Transverse colon (tissue), 4 donors: ENCODE measurements at regions not wholly inside any gene's neighbourhood (a gene's known extent, or its start where the extent isn't known, plus 50 kb on each side); places are given as distances from the start of the nearest gene placed in this dataset.
A peak's percentile ranks its signal among the peaks of the same experiment; 100 is the strongest.

Experiments used
- DNase-seq: peaks from one replicate; pipeline ENCODE4 v3.0.0-alpha.2; 2019
- H3K27ac ChIP-seq, 4 donors: fragments of 200-600 bp; sonication (generic); 2 replicates each; pipeline ENCODE4 v1.5.1; 2016 to 2018; ENCODE audit warnings: inconsistent platforms in 4 of 4
- H3K27me3 ChIP-seq: fragments of 200-600 bp; sonication (generic); 2 replicates; pipeline ENCODE4 v1.5.1; 2017; ENCODE audit warnings: inconsistent platforms
- H3K36me3 ChIP-seq, 4 donors: fragments of 200-600 bp; sonication (generic); 2 replicates each; pipeline ENCODE4 v1.5.1; 2017 to 2019; ENCODE audit warnings: inconsistent platforms in 4 of 4
- H3K4me1 ChIP-seq, 4 donors: fragments of 200-600 bp; sonication (generic); 2 replicates each; pipeline ENCODE4 v1.5.1; 2017 to 2020; ENCODE audit warnings: inconsistent platforms in 4 of 4
- H3K4me3 ChIP-seq, 4 donors: fragments of 200-600 bp; sonication (generic); 1 replicate in 1 of 4; 2 replicates in 3 of 4; pipeline versions ENCODE4 v1.5.1 to v1.6.1; 2017 to 2019; ENCODE audit warnings: inconsistent platforms in 4 of 4
- H3K9me3 ChIP-seq, 2 donors: fragments of 200-600 bp; sonication (generic); 2 replicates each; pipeline ENCODE4 v1.5.1; 2017 to 2019; ENCODE audit warnings: inconsistent platforms in 2 of 2
- EP300 ChIP-seq: sonication (generic); formaldehyde crosslinking; IDR thresholded peaks from one replicate; pipeline ENCODE4 v1.6.1; 2017; ENCODE audit warnings: antibody characterized with exemption, low read depth
- POLR2A ChIP-seq: fragments of 450-650 bp; IDR thresholded peaks from one replicate; pipeline ENCODE4 v1.6.1; 2016; ENCODE audit warnings: antibody characterized with exemption, mild to moderate bottlenecking, moderate library complexity
- POLR2AphosphoS5 ChIP-seq, 3 donors: sonication (generic); formaldehyde crosslinking; IDR thresholded peaks; one replicate each; pipeline ENCODE4 v1.6.1; 2016; ENCODE audit warnings: antibody characterized with exemption in 3 of 3
- WGBS, 2 donors: methylation state at CpG; one replicate each; pipeline ENCODE4 v1.1.5; 2018; ENCODE audit warnings: low coverage in 1 of 2; 5-methylcytosine and 5-hydroxymethylcytosine counted together
- in situ Hi-C, 4 donors: fragments of 200-750 bp; cut with MboI; loops; one replicate each; pipeline versions ENCODE4 v1.15.0 to v1.15.1; 2017; ENCODE audit warnings: low sequenced_read_pairs in 3 of 4, low pct_ligation_motif_present in 1 of 4, low pct_unique_long_range_greater_than_20kb in 1 of 4
- intact Hi-C: fragments of 100-400 bp; cut with DNase I; formaldehyde crosslinking; loops from one replicate; pipeline ENCODE4 v1.15.1; 2023; ENCODE audit warnings: low total_unique reads
- TF ChIP-seq, protein P1 (sequence below), 5 experiments: fragments of 200-600 bp in 3 of 5; fragments of 450-650 bp in 2 of 5; sonication (generic) in 3 of 5; IDR thresholded peaks; 1 replicate in 2 of 5; 2 replicates in 3 of 5; pipeline ENCODE4 v1.5.1; 2016 to 2017; ENCODE audit warnings: antibody characterized with exemption in 5 of 5, inconsistent platforms in 3 of 5, mild to moderate bottlenecking in 2 of 5, moderate library complexity in 1 of 5

DNA sequence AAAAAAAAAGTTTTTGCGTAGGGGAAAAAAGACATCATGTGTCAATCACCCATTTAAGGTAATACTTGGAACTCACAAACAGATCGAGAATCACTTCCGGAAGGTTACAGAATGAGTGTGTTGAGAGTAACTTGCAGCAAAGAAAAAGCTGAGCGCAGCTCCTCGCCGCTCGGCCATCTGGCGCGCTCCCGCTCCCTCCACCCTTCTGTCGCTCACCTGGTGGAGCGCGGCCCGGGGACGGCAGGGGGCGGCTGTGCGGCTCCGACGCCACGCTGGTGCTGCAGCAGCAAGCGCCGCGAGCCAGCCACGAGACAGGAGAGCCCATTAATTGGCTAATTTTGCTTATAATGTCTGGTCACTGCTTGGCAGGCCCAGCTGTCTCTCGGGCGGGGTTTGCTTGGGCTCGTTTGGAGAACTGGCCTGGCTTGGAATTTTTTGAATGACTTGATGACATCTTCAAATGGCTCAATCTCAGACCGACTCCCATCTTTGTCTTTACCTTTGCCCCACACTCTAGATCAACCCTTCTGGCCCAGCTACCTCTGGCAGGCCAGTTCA lies 601.8 kb downstream of the CCDC171 start:
- Histone ChIP-seq H3K36me3 (no peaks in the 10 kb centered on the region), H3K27me3 (no peaks in the 10 kb centered on the region), H3K27ac (no peak overlapping the region), H3K4me3 (peak overlapping the region in 3 of 4 donors; percentile 7 to 27 (median 9)), H3K4me1 (peaks cover 0 to 4% (median 0%) of the 10 kb centered on the region in 4 donors), H3K9me3 (no peaks in the 10 kb centered on the region)
- intact Hi-C loops (no loop called here), in situ Hi-C loops (no loop called here)
- peak; percentile 43 for DNase-seq
- TF ChIP-seq EP300 (no peak), POLR2AphosphoS5 (IDR thresholded peaks at IDR 0.05) (peak in 1 of 3 donors; percentile 10), POLR2A (no peak)
- TF ChIP-seq, protein P1, sequence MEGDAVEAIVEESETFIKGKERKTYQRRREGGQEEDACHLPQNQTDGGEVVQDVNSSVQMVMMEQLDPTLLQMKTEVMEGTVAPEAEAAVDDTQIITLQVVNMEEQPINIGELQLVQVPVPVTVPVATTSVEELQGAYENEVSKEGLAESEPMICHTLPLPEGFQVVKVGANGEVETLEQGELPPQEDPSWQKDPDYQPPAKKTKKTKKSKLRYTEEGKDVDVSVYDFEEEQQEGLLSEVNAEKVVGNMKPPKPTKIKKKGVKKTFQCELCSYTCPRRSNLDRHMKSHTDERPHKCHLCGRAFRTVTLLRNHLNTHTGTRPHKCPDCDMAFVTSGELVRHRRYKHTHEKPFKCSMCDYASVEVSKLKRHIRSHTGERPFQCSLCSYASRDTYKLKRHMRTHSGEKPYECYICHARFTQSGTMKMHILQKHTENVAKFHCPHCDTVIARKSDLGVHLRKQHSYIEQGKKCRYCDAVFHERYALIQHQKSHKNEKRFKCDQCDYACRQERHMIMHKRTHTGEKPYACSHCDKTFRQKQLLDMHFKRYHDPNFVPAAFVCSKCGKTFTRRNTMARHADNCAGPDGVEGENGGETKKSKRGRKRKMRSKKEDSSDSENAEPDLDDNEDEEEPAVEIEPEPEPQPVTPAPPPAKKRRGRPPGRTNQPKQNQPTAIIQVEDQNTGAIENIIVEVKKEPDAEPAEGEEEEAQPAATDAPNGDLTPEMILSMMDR (IDR thresholded peaks at IDR 0.05): peak; percentile 14 to 41 (median 29)
- 7 to 11% methylated on average over 3 to 28 of the region's 28 CpGs for WGBS, 2 donors

DNA sequence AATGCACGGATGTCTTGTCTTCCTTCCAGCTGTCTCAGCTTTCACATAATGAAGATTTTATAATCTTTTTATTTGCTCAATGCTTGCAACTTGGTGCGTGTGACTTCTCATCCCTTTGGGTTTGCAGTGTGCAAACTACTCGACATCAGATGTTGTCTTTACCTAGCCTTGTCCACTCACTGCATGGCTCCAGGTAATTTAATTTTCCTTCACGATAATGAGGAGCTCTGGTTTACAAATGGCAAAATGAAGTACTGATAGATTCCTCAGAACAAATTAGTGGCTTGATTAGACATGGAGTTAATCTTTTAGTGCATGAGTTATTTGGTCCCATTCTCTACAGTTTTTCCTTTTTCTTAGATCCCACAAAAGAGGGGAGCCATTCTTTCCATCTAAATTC lies 603.0 kb downstream of the CCDC171 start:
- no peaks in the 10 kb centered on the region for H3K9me3 ChIP-seq
- in situ Hi-C loops: no loop called here
- TF ChIP-seq EP300 (no peak), POLR2AphosphoS5 (IDR thresholded peaks at IDR 0.05) (no peak), POLR2A (no peak)
- TF ChIP-seq, protein P1 (IDR thresholded peaks at IDR 0.05): no peak
- DNase-seq: no peak
- peaks cover 0 to 4% (median 0%) of the 10 kb centered on the region in 4 donors for H3K4me1 ChIP-seq
- no peaks in the 10 kb centered on the region for H3K27me3 ChIP-seq
- no peak overlapping the region for H3K27ac ChIP-seq
- no peak overlapping the region for H3K4me3 ChIP-seq
- no peaks in the 10 kb centered on the region for H3K36me3 ChIP-seq
- 94 to 100% methylated on average over 4 of the region's 4 CpGs for WGBS, 2 donors
- intact Hi-C loops: no loop called here

DNA sequence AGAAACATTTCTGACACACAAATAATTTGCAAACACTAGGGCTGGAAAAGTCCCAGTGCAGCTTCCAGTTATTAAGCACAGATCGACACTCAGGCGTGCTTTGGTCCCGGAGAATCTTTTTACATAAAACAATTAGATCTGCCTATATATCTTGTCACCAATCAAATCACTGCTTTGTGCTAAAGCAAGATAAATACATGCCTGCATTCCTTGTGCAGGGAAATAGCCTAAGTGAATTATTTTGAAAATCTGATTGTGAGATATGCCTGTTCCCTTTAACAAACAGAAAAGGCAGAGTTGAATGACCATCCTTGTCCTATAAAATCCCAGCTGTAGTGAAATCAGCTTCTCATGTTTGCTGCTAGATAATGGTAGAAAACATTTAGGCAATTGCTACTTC lies 604.4 kb downstream of the CCDC171 start:
- 84 to 100% methylated on average over 3 of the region's 3 CpGs for WGBS, 2 donors
- in situ Hi-C loops: no loop called here
- no peak for TF ChIP-seq EP300
- no peak for TF ChIP-seq POLR2A
- TF ChIP-seq, protein P1 (IDR thresholded peaks at IDR 0.05): no peak
- no peak for TF ChIP-seq POLR2AphosphoS5 (IDR thresholded peaks at IDR 0.05)

DNA sequence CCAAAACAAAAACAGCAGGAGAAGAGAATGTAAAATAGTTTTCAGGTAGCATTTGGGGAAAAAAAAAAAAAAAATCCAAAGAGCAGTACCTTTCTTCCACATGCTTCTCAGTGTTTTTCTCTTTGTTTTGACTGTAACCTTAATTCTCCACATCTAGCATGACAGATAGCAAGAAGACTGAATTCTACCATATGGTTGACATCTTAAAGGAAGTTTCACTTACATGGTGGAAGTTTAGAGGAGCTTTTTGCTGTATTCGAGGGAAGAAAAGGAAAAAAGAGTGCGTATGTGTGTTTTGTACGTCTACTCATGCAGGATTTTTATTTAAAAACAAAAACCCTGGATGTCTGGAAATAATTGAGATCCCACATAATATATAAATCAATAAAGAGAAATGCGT lies 604.8 kb downstream of the CCDC171 start:
- H3K27ac ChIP-seq: no peak overlapping the region
- no peaks in the 10 kb centered on the region for H3K27me3 ChIP-seq
- intact Hi-C loops: no loop called here
- no peaks in the 10 kb centered on the region for H3K9me3 ChIP-seq
- H3K4me3 ChIP-seq: no peak overlapping the region
- no peak for DNase-seq
- in situ Hi-C loops: no loop called here
- H3K4me1 ChIP-seq: peaks cover 0 to 4% (median 0%) of the 10 kb centered on the region in 4 donors
- H3K36me3 ChIP-seq: no peaks in the 10 kb centered on the region
- WGBS, 2 donors: 85 to 95% methylated on average over 2 to 4 of the region's 4 CpGs
- TF ChIP-seq POLR2A: no peak
- TF ChIP-seq POLR2AphosphoS5 (IDR thresholded peaks at IDR 0.05): no peak
- TF ChIP-seq EP300: no peak
- TF ChIP-seq, protein P1 (IDR thresholded peaks at IDR 0.05): no peak

More for the DNA sequence above, 604.4 kb downstream of the CCDC171 start:
- intact Hi-C loops: no loop called here
- H3K27ac ChIP-seq: no peak overlapping the region
- H3K36me3 ChIP-seq: no peaks in the 10 kb centered on the region
- no peaks in the 10 kb centered on the region for H3K9me3 ChIP-seq
- H3K4me3 ChIP-seq: no peak overlapping the region
- no peaks in the 10 kb centered on the region for H3K27me3 ChIP-seq
- no peak for DNase-seq
- H3K4me1 ChIP-seq: peaks cover 0 to 4% (median 0%) of the 10 kb centered on the region in 4 donors
